D721Med (cell line): ENCODE measurements at regions not wholly inside any gene's neighbourhood (a gene's known extent, or its start where the extent isn't known, plus 50 kb on each side); places are given as distances from the start of the nearest gene placed in this dataset.

ENCODE experiments used
- DNase-seq: peaks from one replicate; pipeline ENCODE4 v3.0.0; 2011; ENCODE audit warnings: low spot score; ENCODE audit not compliant: insufficient read length
- FAIRE-seq: peaks from 2 replicates; lab custom pipeline; 2011; peaks lifted over from hg19 to GRCh38; lab: Jason Lieb, UNC
- TF ChIP-seq, protein P1 (sequence below): IDR thresholded peaks from 2 replicates; pipeline ENCODE4 v1.5.1; 2012; ENCODE audit warnings: mild to moderate bottlenecking, control low read depth; ENCODE audit not compliant: insufficient read depth; ENCODE audit errors: missing control alignments

GRCh38 chr4:125891597-125892258 lies 577.0 kb downstream of the FAT4 start:
- TF ChIP-seq, protein P1, sequence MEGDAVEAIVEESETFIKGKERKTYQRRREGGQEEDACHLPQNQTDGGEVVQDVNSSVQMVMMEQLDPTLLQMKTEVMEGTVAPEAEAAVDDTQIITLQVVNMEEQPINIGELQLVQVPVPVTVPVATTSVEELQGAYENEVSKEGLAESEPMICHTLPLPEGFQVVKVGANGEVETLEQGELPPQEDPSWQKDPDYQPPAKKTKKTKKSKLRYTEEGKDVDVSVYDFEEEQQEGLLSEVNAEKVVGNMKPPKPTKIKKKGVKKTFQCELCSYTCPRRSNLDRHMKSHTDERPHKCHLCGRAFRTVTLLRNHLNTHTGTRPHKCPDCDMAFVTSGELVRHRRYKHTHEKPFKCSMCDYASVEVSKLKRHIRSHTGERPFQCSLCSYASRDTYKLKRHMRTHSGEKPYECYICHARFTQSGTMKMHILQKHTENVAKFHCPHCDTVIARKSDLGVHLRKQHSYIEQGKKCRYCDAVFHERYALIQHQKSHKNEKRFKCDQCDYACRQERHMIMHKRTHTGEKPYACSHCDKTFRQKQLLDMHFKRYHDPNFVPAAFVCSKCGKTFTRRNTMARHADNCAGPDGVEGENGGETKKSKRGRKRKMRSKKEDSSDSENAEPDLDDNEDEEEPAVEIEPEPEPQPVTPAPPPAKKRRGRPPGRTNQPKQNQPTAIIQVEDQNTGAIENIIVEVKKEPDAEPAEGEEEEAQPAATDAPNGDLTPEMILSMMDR: no peak
- DNase-seq (no peak), FAIRE-seq (no peak)

GRCh38 chr4:125904802-125905201 lies 590.0 kb downstream of the FAT4 start:
- FAIRE-seq (no peak), DNase-seq (no peak)
- TF ChIP-seq, protein P1: no peak

DNA sequence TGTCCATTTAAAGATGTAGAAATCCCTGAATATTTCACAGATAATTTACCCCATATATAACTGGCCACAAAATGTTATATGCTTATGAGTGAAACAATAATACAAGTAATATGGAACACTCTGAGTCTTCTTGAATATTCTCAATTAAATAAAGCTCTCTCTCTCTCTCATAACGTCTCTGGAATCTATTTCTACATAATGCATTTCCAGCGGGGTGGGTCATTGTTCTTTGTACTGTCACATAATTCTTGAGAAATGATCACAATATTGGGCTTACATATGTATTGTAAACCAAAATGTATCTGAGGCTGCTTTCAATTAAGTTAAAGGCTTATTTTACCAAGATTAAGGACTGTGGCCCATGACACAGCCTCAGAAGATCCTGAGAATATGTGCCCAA lies 596.3 kb downstream of the FAT4 start:
- DNase-seq (no peak), FAIRE-seq (no peak)
- TF ChIP-seq, protein P1: no peak

GRCh38 chr4:125911481-125911880 lies 596.7 kb downstream of the FAT4 start:
- DNase-seq (no peak), FAIRE-seq (no peak)
- TF ChIP-seq, protein P1: no peak

DNA sequence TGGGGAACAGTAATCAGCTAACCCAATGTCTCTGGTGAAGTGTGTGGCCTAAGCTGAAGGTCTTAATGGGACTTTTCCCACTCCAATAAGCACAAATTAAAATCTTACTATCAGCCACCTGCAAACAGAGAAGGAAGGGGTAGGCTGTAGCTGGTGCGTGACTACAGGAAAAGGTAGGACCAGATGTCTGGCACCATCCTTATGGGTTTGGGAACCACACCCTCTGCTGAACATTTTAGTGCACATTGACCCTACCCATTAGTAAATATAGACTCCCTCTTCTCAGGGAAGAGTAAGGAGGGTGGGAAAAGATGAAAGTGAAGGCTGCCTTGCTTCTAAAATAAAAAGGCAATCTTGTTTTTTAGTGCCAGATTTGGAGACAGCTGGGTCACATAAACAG lies 602.8 kb downstream of the FAT4 start:
- TF ChIP-seq, protein P1: no peak
- DNase-seq (no peak), FAIRE-seq (no peak)

DNA sequence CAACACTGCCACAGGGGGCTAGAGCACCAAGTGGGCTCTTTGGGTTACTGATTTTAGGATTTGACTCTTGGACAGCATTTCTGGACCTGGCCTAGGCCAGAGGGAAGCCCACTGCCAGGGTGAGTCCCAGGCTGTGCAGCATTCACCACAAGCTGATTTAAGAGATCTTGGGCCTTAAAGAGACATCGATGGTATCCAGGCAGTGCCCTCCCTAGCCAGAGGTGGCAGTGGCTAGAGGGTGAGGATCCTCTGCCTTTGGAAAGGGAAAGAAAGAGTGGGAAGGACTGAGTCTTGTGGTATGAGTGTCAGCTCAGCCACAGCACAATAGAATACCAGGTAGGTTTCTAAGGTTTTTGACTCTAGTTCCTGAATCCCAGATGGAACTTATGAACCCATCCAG lies 613.9 kb downstream of the FAT4 start:
- TF ChIP-seq, protein P1: no peak
- FAIRE-seq (no peak), DNase-seq (no peak)

DNA sequence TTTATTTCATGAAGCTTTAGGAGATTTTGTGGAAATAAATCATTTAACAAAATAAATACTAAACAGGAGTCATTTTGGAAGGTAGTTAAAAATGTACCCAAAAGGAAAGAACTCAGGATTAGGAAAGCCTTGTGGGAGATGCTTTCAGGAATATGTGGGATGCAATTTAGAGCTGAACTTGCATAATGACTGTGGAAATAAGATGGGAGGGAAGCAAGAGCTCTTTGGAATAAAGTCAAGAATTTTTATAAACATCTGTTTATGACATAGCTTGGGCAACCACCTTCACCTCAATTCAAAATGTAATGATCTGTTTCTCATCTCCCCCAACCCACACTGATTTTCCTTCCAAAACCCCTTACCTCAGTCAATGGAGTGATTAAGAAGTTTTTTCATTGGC lies 623.8 kb downstream of the FAT4 start:
- FAIRE-seq (no peak), DNase-seq (no peak)
- TF ChIP-seq, protein P1: no peak
